GM12878 (cell line): ENCODE measurements at regions not wholly inside any gene's neighbourhood (a gene's known extent, or its start where the extent isn't known, plus 50 kb on each side); places are given as distances from the start of the nearest gene placed in this dataset.

ENCODE experiments used
- ATAC-seq: fragments of 200-7000 bp; cut with Tn5 transposase; 3 replicates; pipeline ENCODE4 v1.9.1; 2020; ENCODE audit warnings: mild to moderate bottlenecking, moderate library complexity
- BruUV-seq: library from RNA; stranded (reverse); fragments of 400-500 nt; replicated peaks from 2 replicates; lab custom pipeline; 2021; lab: Mats Ljungman, UMichigan
- CTCF ChIA-PET: fragments of 300-600 bp; sonication (Branson Sonifier 250); formaldehyde crosslinking; extraction: SDS; loops from one replicate; lab custom pipeline; 2021; ENCODE audit warnings: inconsistent platforms; lab: Yijun Ruan, JAX
- POLR2A ChIA-PET: fragments of 350-600 bp; formaldehyde crosslinking; extraction: SDS; loops from one replicate; lab custom pipeline; 2021; ENCODE audit warnings: inconsistent platforms; lab: Charles Lee
- RAD21 ChIA-PET: fragments of 300-600 bp; sonication (Branson Sonifier 250); formaldehyde crosslinking; loops from one replicate; lab custom pipeline; 2023; ENCODE audit warnings: antibody characterized with exemption; ENCODE audit not compliant: unreplicated experiment; lab: Charles Lee
- SMC1A ChIA-PET: fragments of 300-600 bp; sonication (Branson Sonifier 250); formaldehyde crosslinking; loops from one replicate; lab custom pipeline; 2023; ENCODE audit not compliant: unreplicated experiment, uncharacterized antibody; lab: Charles Lee
- DNase-seq: peaks from one replicate; pipeline ENCODE4 v3.0.0-alpha.2; 2011; ENCODE audit warnings: low read depth, low spot score
- FAIRE-seq: peaks from 3 replicates; lab custom pipeline; 2011; peaks lifted over from hg19 to GRCh38; lab: Jason Lieb, UNC
- H2AFZ ChIP-seq: 2 replicates; pipeline ENCODE4 v1.6.0; 2011; ENCODE audit warnings: low read depth, low read length, control low read depth; ENCODE audit not compliant: control insufficient read depth
- H3K27ac ChIP-seq: 2 replicates; pipeline ENCODE4 v1.5.1; 2011; ENCODE audit warnings: control low read depth; ENCODE audit not compliant: control insufficient read depth, insufficient read depth
- H3K27me3 ChIP-seq, 2 experiments: replicated peaks in 1 of 2; 2 replicates each; pipeline versions ENCODE4 v1.6.0 to v1.6.1; 2011; ENCODE audit warnings: low read length in 1 of 2; ENCODE audit not compliant: control insufficient read depth in 2 of 2, insufficient read depth in 2 of 2
- H3K36me3 ChIP-seq, 2 experiments: 2 replicates each; pipeline ENCODE4 v1.5.1; 2011; ENCODE audit warnings: low read length in 1 of 2; ENCODE audit not compliant: control insufficient read depth in 2 of 2, insufficient read depth in 2 of 2
- H3K4me1 ChIP-seq: 2 replicates; pipeline ENCODE4 v1.6.1; 2011; ENCODE audit warnings: mild to moderate bottlenecking, low read length, moderate library complexity, mixed read lengths; ENCODE audit not compliant: control insufficient read depth, insufficient read depth
- H3K4me2 ChIP-seq: 2 replicates; pipeline ENCODE4 v1.6.0; 2011; ENCODE audit warnings: control low read depth; ENCODE audit not compliant: control insufficient read depth, insufficient read depth
- H3K4me3 ChIP-seq: fragments of 200-600 bp; sonication (generic); 2 replicates; pipeline ENCODE4 v1.5.1; 2016
- H3K79me2 ChIP-seq: 2 replicates; pipeline ENCODE4 v1.6.0; 2011; ENCODE audit warnings: low read length; ENCODE audit not compliant: control insufficient read depth, insufficient read depth
- H3K9ac ChIP-seq: 2 replicates; pipeline ENCODE4 v1.8.0; 2011; ENCODE audit warnings: low read length, control low read depth, mixed read lengths; ENCODE audit not compliant: control insufficient read depth, insufficient read depth
- H3K9me3 ChIP-seq: replicated peaks from 3 replicates; pipeline ENCODE4 v1.5.1; 2011; ENCODE audit warnings: mild to moderate bottlenecking, low read length; ENCODE audit not compliant: control insufficient read depth, insufficient read depth
- H4K20me1 ChIP-seq: 2 replicates; pipeline ENCODE4 v1.6.0; 2011; ENCODE audit not compliant: control insufficient read depth, insufficient read depth
- ATF2 ChIP-seq: IDR thresholded peaks from 2 replicates; pipeline ENCODE4 v1.6.1; 2012; ENCODE audit warnings: low read length, inconsistent platforms
- CTCF ChIP-seq, 3 experiments: IDR thresholded peaks in 2 of 3; conservative IDR thresholded peaks in 1 of 3; 2 replicates each; pipeline ENCODE4 v1.5.1; 2011; ENCODE audit warnings: low read depth in 3 of 3, low read length in 3 of 3, mild to moderate bottlenecking in 3 of 3, control low read depth in 2 of 3, moderate library complexity in 2 of 3, inconsistent platforms in 1 of 3, mixed read lengths in 1 of 3; ENCODE audit not compliant: control insufficient read depth in 2 of 3, insufficient read depth in 1 of 3; ENCODE audit errors: extremely low read depth in 1 of 3
- KAT2A ChIP-seq: conservative IDR thresholded peaks from 2 replicates; pipeline ENCODE4 v1.6.1; 2011; ENCODE audit warnings: low read depth, low read length; ENCODE audit not compliant: control insufficient read depth
- SIX5 ChIP-seq: IDR thresholded peaks from 2 replicates; pipeline ENCODE4 v1.6.1; 2011; ENCODE audit warnings: mild to moderate bottlenecking, low read depth, low read length, moderate library complexity; ENCODE audit not compliant: severe bottlenecking
- ZNF207 ChIP-seq: fragments of 450-650 bp; IDR thresholded peaks from 2 replicates; pipeline ENCODE4 v1.6.1; 2014; ENCODE audit warnings: antibody characterized with exemption, mild to moderate bottlenecking, borderline replicate concordance
- ZNF274 ChIP-seq: IDR thresholded peaks from one replicate; pipeline ENCODE4 v1.8.0; 2011; ENCODE audit not compliant: insufficient read length, insufficient read depth
- WGBS: methylation state at CpG from one replicate; pipeline ENCODE4 v1.1.6; 2016; ENCODE audit warnings: low lambda C conversion rate; ENCODE audit not compliant: insufficient replicate concordance, insufficient coverage; ENCODE audit errors: missing lambda C conversion rate; 5-methylcytosine and 5-hydroxymethylcytosine counted together
- in situ Hi-C: fragments of 300-500 bp; cut with MboI; formaldehyde crosslinking; loops from 9 replicates; pipeline ENCODE4 v1.14.3; 2018; ENCODE audit warnings: mixed read lengths
- intact Hi-C: fragments of 100-400 bp; cut with micrococcal nuclease; formaldehyde crosslinking; loops from one replicate; pipeline ENCODE4 v1.14.2; 2022; ENCODE audit not compliant: unreplicated experiment

DNA sequence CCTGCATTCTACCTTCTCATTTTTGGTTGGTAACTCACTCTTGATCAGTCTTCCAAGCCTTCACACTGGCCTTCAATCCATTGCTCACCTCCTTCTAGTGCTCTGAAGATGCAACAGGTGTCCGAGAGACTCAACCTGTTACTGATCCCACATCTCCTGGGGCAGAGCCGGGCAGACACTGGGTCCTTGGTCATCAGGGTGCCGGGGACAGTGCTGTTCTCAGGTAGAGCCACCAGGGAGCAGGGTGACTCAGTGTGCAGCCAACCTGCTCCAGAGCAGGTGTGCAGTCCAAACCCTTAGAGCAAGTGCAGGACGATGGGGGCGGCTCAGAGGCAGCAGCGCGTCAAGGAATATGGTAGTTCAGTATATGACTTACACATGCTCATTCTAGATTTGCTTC is 188.4 kb downstream of the DHX15 start:
- Histone ChIP-seq H3K27me3 (peaks cover 0 to 3% of the 10 kb centered on the region in 2 experiments; a peak in 2 of 4 replicates), H3K4me2 (no peak overlapping the region), H4K20me1 (no peaks in the 10 kb centered on the region), H2AFZ (no peak overlapping the region), H3K27ac (no peak overlapping the region), H3K9me3 (no peaks in the 10 kb centered on the region), H3K79me2 (no peaks in the 10 kb centered on the region), H3K4me3 (no peak overlapping the region), H3K4me1 (no peaks in the 10 kb centered on the region), H3K9ac (no peak overlapping the region), H3K36me3 (no peaks in the 10 kb centered on the region)
- ChIA-PET SMC1A (interaction anchor here (1.8 kb wide), 1 partner anchor 23 kb away, joined by 5 read pairs; no protein-coding TSS in a partner anchor), RAD21 (no interaction called here), CTCF (interaction anchor here (1.3 to 2.7 kb wide), 2 partner anchors 23 to 41 kb away, joined by 4 to 8 read pairs; no protein-coding TSS in a partner anchor), POLR2A (interaction anchor here (0.6 kb wide), 1 partner anchor 38 kb away, joined by 3 read pairs; no protein-coding TSS in a partner anchor)
- in situ Hi-C loops = no loop called here
- 46% methylated on average over 7 of the region's 7 CpGs for WGBS
- TF ChIP-seq CTCF (IDR thresholded peaks at IDR 0.05 in 2 of 3, conservative IDR thresholded peaks at IDR 0.05 in 1 of 3; ENCODE audit: control insufficient read depth in 2 of 3, extremely low read depth in 1 of 3, insufficient read depth in 1 of 3, low read depth in 3 of 3, low read length in 3 of 3) (0 out of 6 replicates have a peak, but pooled peaks of 1 of the 3 experiments have one; percentile 14), KAT2A (no peak), SIX5 (no peak), ZNF274 (no peak), ATF2 (no peak), ZNF207 (no peak)
- DNase-seq = no peak
- ATAC-seq = no peak
- no peak for FAIRE-seq
- no TSS peak for BruUV-seq
- intact Hi-C loops = no loop called here
